Keratinocyte (primary cell): ENCODE measurements at regions not wholly inside any gene's neighbourhood (a gene's known extent, or its start where the extent isn't known, plus 50 kb on each side); places are given as distances from the start of the nearest gene placed in this dataset.

Experiments used
- CTCF ChIP-seq, 3 experiments: IDR thresholded peaks in 1 of 3; conservative IDR thresholded peaks in 1 of 3; optimal IDR thresholded peaks in 1 of 3; 2 replicates in 2 of 3; 3 replicates in 1 of 3; pipeline versions ENCODE3 to v1.5.1; 2011; ENCODE audit warnings: low read length in 3 of 3, mild to moderate bottlenecking in 3 of 3, moderate library complexity in 2 of 3, control low read depth in 1 of 3, inconsistent platforms in 1 of 3; ENCODE audit not compliant: insufficient read depth in 2 of 3; ENCODE audit errors: extremely low read depth in 1 of 3
- EZH2 ChIP-seq: IDR thresholded peaks from one replicate; pipeline ENCODE4 v1.6.1; 2012; ENCODE audit warnings: inconsistent platforms, mild to moderate bottlenecking, low read length, moderate library complexity

GRCh38 chr2:120552800-120553481, 182.7 kb upstream of the GLI2 start:
- TF ChIP-seq CTCF (optimal IDR thresholded peaks at IDR 0.05 in 1 of 3, IDR thresholded peaks at IDR 0.05 in 1 of 3, conservative IDR thresholded peaks at IDR 0.05 in 1 of 3; ENCODE audit: extremely low read depth in 1 of 3, insufficient read depth in 2 of 3, low read length in 3 of 3) (peak; percentile 77 to 91 (median 82)), EZH2 (no peak)
